ENCODE measurements at regions not wholly inside any gene's neighbourhood (a gene's known extent, or its start where the extent isn't known, plus 50 kb on each side); places are given as distances from the start of the nearest gene placed in this dataset.

DNA sequence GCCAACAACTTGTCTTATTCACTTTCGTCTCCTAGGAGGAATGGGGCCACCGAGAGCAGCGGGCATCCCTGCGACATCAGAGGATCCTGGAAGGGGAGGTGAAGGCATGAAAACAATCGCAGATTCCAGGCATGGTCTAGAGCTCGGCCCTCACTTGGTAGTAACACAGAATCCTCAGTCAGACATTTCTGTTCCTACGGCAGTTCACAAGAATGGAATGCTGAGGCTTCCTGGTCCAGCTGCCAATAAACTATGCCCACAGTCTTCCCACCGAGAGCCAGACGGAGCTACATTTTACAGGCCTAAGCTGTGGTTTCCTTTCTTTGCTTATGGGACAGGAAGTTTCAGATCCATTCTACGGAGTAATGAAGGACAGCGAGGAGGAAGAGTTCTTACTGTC lies 75.8 kb downstream of the OR13A1 start:
- TF ChIP-seq POLR2A (IDR thresholded peaks at IDR 0.05), result no peak
- TF ChIP-seq, protein P1, sequence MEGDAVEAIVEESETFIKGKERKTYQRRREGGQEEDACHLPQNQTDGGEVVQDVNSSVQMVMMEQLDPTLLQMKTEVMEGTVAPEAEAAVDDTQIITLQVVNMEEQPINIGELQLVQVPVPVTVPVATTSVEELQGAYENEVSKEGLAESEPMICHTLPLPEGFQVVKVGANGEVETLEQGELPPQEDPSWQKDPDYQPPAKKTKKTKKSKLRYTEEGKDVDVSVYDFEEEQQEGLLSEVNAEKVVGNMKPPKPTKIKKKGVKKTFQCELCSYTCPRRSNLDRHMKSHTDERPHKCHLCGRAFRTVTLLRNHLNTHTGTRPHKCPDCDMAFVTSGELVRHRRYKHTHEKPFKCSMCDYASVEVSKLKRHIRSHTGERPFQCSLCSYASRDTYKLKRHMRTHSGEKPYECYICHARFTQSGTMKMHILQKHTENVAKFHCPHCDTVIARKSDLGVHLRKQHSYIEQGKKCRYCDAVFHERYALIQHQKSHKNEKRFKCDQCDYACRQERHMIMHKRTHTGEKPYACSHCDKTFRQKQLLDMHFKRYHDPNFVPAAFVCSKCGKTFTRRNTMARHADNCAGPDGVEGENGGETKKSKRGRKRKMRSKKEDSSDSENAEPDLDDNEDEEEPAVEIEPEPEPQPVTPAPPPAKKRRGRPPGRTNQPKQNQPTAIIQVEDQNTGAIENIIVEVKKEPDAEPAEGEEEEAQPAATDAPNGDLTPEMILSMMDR (IDR thresholded peaks at IDR 0.05), result no peak

Measured in esophagus squamous epithelium (tissue), 4 donors.